HepG2 (cell line): ENCODE measurements at regions not wholly inside any gene's neighbourhood (a gene's known extent, or its start where the extent isn't known, plus 50 kb on each side); places are given as distances from the start of the nearest gene placed in this dataset.

Experiments used
- ATAC-seq: fragments of 200-7000 bp; cut with Tn5 transposase; 3 replicates; pipeline ENCODE4 v1.9.1; 2020; ENCODE audit warnings: mild to moderate bottlenecking, moderate library complexity
- BruUV-seq: library from RNA; stranded (reverse); fragments of 400-500 nt; replicated peaks from 2 replicates; lab custom pipeline; 2021; lab: Mats Ljungman, UMichigan
- CTCF ChIA-PET: fragments of 300-600 bp; formaldehyde crosslinking; extraction: SDS; loops from one replicate; lab custom pipeline; 2021; ENCODE audit warnings: low total read pairs, inconsistent platforms, low intra/inter-chr PET ratio; lab: Yijun Ruan, JAX
- POLR2A ChIA-PET: fragments of 350-600 bp; sonication (Branson Sonifier 250); formaldehyde crosslinking; loops from one replicate; lab custom pipeline; 2020; ENCODE audit warnings: antibody characterized with exemption, inconsistent platforms; lab: Yijun Ruan, JAX
- DNase-seq: peaks from one replicate; pipeline ENCODE4 v3.0.0-alpha.2; 2015; ENCODE audit warnings: low spot score
- FAIRE-seq: peaks from 3 replicates; lab custom pipeline; 2011; peaks lifted over from hg19 to GRCh38; lab: Jason Lieb, UNC
- H2AFZ ChIP-seq: one replicate; pipeline ENCODE4 v1.6.1; 2011; ENCODE audit warnings: low read length, inconsistent platforms
- H3K27ac ChIP-seq: fragments of 300-600 bp; 3 replicates; pipeline ENCODE4 v1.8.0; 2011; ENCODE audit warnings: mixed run types, mild to moderate bottlenecking, mixed read lengths, low read length, inconsistent platforms; ENCODE audit not compliant: insufficient read depth; ENCODE audit errors: extremely low read length
- H3K27me3 ChIP-seq, 2 experiments: fragments of 200-600 bp in 1 of 2; 2 replicates in 1 of 2; 3 replicates in 1 of 2; pipeline versions ENCODE4 v1.6.0 to v1.8.0; 2011; ENCODE audit warnings: low read length in 2 of 2, mild to moderate bottlenecking in 2 of 2, moderate library complexity in 2 of 2, inconsistent platforms in 1 of 2; ENCODE audit not compliant: insufficient read depth in 2 of 2, control insufficient read depth in 1 of 2
- H3K36me3 ChIP-seq, 2 experiments: fragments of 200-600 bp in 1 of 2; replicated peaks in 1 of 2; 2 replicates in 1 of 2; 3 replicates in 1 of 2; pipeline versions ENCODE4 v1.5.1 to v1.8.0; 2011; ENCODE audit warnings: low read length in 2 of 2, inconsistent platforms in 1 of 2; ENCODE audit not compliant: insufficient read depth in 2 of 2, control insufficient read depth in 1 of 2
- H3K4me1 ChIP-seq: 2 replicates; pipeline ENCODE4 v1.5.1; 2012; ENCODE audit warnings: low read length, inconsistent platforms; ENCODE audit not compliant: insufficient read depth
- H3K4me2 ChIP-seq: 2 replicates; pipeline ENCODE4 v1.6.0; 2011; ENCODE audit warnings: low read depth, low read length, inconsistent platforms
- H3K4me3 ChIP-seq, 3 experiments: fragments of 200-600 bp in 1 of 3; sonication (generic), shearing (Covaris generic) in 1 of 3; replicated peaks in 1 of 3; 2 replicates each; pipeline ENCODE4 v1.5.1; 2011 to 2016; ENCODE audit warnings: low read length in 3 of 3, inconsistent platforms in 2 of 3, low read depth in 2 of 3, mild to moderate bottlenecking in 2 of 3, control low read depth in 1 of 3, mixed read lengths in 1 of 3; ENCODE audit not compliant: insufficient read depth in 1 of 3
- H3K79me2 ChIP-seq: one replicate; pipeline ENCODE4 v1.6.1; 2011; ENCODE audit warnings: low read length, inconsistent platforms; ENCODE audit not compliant: insufficient read depth
- H3K9ac ChIP-seq: 2 replicates; pipeline ENCODE4 v1.6.0; 2011; ENCODE audit warnings: mild to moderate bottlenecking, low read depth, low read length, inconsistent platforms; ENCODE audit not compliant: insufficient read depth
- H3K9me3 ChIP-seq: 2 replicates; pipeline ENCODE4 v1.5.1; 2012; ENCODE audit warnings: mild to moderate bottlenecking, low read length
- H4K20me1 ChIP-seq: 2 replicates; pipeline ENCODE4 v1.6.0; 2011; ENCODE audit warnings: inconsistent platforms, mild to moderate bottlenecking, low read length, moderate library complexity; ENCODE audit not compliant: insufficient read depth
- CEBPB ChIP-seq: IDR thresholded peaks from 2 replicates; pipeline ENCODE4 v1.6.1; 2011; ENCODE audit warnings: low read depth, low read length, improper control_type of control experiment, borderline replicate concordance
- ETV6 ChIP-seq: sonication (generic); formaldehyde crosslinking; conservative IDR thresholded peaks from 2 replicates; pipeline ENCODE4 v1.4.0; 2020; ENCODE audit warnings: missing genetic modification reagents
- SMAD9 ChIP-seq: sonication (generic); formaldehyde crosslinking; IDR thresholded peaks from 2 replicates; pipeline ENCODE4 v1.5.1; 2020; ENCODE audit warnings: mild to moderate bottlenecking, missing genetic modification reagents
- ZNF253 ChIP-seq: sonication (generic); formaldehyde crosslinking; IDR thresholded peaks from 2 replicates; pipeline ENCODE4 v1.8.0; 2022; ENCODE audit warnings: mild to moderate bottlenecking, missing genetic modification reagents, borderline replicate concordance
- ZNF530 ChIP-seq: sonication (generic); formaldehyde crosslinking; IDR thresholded peaks from 2 replicates; pipeline ENCODE4 v1.5.0; 2020; ENCODE audit warnings: low read depth, mild to moderate bottlenecking, missing genetic modification reagents
- ZNF563 ChIP-seq: sonication (generic); formaldehyde crosslinking; IDR thresholded peaks from 2 replicates; pipeline ENCODE4 v1.8.0; 2022; ENCODE audit warnings: mild to moderate bottlenecking, moderate library complexity, missing genetic modification reagents
- ZNF607 ChIP-seq: sonication (generic); formaldehyde crosslinking; IDR thresholded peaks from 2 replicates; pipeline ENCODE4 v1.5.1; 2020; ENCODE audit warnings: missing genetic modification reagents, mild to moderate bottlenecking, borderline replicate concordance
- ZNF768 ChIP-seq: sonication (generic); formaldehyde crosslinking; IDR thresholded peaks from 2 replicates; pipeline ENCODE4 v1.4.0; 2020; ENCODE audit warnings: missing genetic modification reagents
- ZSCAN29 ChIP-seq: sonication (generic); formaldehyde crosslinking; conservative IDR thresholded peaks from 2 replicates; pipeline ENCODE4 v1.4.0; 2020; ENCODE audit warnings: mild to moderate bottlenecking, missing genetic modification reagents
- WGBS: methylation state at CpG from one replicate; pipeline ENCODE4 v1.1.6; 2017; ENCODE audit warnings: low lambda C conversion rate; 5-methylcytosine and 5-hydroxymethylcytosine counted together
- in situ Hi-C: cut with HindIII; loops from 2 replicates; pipeline ENCODE4 v1.10.0; 2017; ENCODE audit warnings: low pct_unique_long_range_greater_than_20kb; ENCODE audit not compliant: extremely low pct_ligation_motif_present
- intact Hi-C: fragments of 100-400 bp; cut with micrococcal nuclease; formaldehyde crosslinking; loops from one replicate; pipeline ENCODE4 v1.10.0; 2022; ENCODE audit not compliant: unreplicated experiment
- TF ChIP-seq, protein P1 (sequence below): sonication (generic); formaldehyde crosslinking; IDR thresholded peaks from 2 replicates; pipeline ENCODE4 v1.4.0; 2020; ENCODE audit warnings: missing genetic modification reagents
- TF ChIP-seq, protein P2 (sequence below): sonication (generic); formaldehyde crosslinking; IDR thresholded peaks from 2 replicates; pipeline ENCODE4 v1.4.0; 2020; ENCODE audit warnings: missing genetic modification reagents
- TF ChIP-seq, protein P3 (sequence below): sonication (generic); formaldehyde crosslinking; IDR thresholded peaks from 2 replicates; pipeline ENCODE4 v1.8.0; 2022; ENCODE audit warnings: missing genetic modification reagents, low read depth, mild to moderate bottlenecking, borderline replicate concordance
- TF ChIP-seq, protein P4 (sequence below): sonication (generic); formaldehyde crosslinking; IDR thresholded peaks from 2 replicates; pipeline ENCODE4 v1.5.0; 2020; ENCODE audit warnings: missing genetic modification reagents
- TF ChIP-seq, protein P5 (sequence below): sonication (generic); IDR thresholded peaks from 2 replicates; pipeline ENCODE4 v1.6.1; 2016; ENCODE audit warnings: low read depth, borderline replicate concordance
- TF ChIP-seq, protein P6 (sequence below): sonication (generic); formaldehyde crosslinking; IDR thresholded peaks from 2 replicates; pipeline ENCODE4 v1.5.1; 2020; ENCODE audit warnings: mild to moderate bottlenecking, missing genetic modification reagents

DNA sequence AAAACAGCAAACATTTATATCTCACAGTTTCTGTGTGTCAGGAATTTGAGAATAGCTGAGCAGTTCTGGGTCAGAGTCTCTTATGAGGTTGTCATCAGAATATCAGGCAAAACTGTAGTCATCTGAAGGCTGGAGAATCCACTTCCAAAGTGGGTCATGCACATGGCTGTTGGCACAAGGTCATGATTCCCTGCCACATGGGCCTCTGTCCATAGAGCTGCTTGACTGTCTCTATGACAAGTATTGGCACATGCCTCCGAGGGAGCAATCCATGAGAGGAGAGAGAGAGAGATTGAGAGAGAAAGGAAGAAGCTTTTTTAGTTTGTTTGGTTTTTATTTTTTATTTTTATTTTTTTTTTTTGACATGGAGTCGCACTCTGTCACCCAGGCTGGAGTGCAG, 101.8 kb upstream of the DDX18 start:
- BruUV-seq, result no TSS peak
- no peak for TF ChIP-seq ZNF607 (CRISPR knock-in tag)
- TF ChIP-seq, protein P1, sequence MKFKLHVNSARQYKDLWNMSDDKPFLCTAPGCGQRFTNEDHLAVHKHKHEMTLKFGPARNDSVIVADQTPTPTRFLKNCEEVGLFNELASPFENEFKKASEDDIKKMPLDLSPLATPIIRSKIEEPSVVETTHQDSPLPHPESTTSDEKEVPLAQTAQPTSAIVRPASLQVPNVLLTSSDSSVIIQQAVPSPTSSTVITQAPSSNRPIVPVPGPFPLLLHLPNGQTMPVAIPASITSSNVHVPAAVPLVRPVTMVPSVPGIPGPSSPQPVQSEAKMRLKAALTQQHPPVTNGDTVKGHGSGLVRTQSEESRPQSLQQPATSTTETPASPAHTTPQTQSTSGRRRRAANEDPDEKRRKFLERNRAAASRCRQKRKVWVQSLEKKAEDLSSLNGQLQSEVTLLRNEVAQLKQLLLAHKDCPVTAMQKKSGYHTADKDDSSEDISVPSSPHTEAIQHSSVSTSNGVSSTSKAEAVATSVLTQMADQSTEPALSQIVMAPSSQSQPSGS (CRISPR knock-in tag), result no peak
- TF ChIP-seq, protein P2, sequence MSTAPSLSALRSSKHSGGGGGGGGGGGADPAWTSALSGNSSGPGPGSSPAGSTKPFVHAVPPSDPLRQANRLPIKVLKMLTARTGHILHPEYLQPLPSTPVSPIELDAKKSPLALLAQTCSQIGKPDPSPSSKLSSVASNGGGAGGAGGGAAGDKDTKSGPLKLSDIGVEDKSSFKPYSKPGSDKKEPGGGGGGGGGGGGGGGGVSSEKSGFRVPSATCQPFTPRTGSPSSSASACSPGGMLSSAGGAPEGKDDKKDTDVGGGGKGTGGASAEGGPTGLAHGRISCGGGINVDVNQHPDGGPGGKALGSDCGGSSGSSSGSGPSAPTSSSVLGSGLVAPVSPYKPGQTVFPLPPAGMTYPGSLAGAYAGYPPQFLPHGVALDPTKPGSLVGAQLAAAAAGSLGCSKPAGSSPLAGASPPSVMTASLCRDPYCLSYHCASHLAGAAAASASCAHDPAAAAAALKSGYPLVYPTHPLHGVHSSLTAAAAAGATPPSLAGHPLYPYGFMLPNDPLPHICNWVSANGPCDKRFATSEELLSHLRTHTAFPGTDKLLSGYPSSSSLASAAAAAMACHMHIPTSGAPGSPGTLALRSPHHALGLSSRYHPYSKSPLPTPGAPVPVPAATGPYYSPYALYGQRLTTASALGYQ (CRISPR knock-in tag), result no peak
- TF ChIP-seq, protein P3, sequence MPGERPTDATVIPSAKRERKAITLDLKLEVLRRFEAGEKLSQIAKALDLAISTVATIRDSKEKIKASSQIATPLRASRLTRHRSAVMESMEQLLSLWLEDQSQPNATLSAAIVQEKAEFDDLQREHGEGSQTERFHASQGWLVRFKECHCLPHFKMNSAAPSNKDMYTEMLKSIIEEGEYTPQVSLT (CRISPR knock-in tag), result no peak
- TF ChIP-seq ZNF530, result no peak
- TF ChIP-seq ZNF768 (CRISPR knock-in tag), result no peak
- no peak for TF ChIP-seq CEBPB
- TF ChIP-seq ZNF253 (CRISPR knock-in tag), result no peak
- TF ChIP-seq ETV6 (CRISPR knock-in tag), result no peak
- TF ChIP-seq, protein P4, sequence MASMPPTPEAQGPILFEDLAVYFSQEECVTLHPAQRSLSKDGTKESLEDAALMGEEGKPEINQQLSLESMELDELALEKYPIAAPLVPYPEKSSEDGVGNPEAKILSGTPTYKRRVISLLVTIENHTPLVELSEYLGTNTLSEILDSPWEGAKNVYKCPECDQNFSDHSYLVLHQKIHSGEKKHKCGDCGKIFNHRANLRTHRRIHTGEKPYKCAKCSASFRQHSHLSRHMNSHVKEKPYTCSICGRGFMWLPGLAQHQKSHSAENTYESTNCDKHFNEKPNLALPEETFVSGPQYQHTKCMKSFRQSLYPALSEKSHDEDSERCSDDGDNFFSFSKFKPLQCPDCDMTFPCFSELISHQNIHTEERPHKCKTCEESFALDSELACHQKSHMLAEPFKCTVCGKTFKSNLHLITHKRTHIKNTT, result no peak
- no peak for TF ChIP-seq ZSCAN29
- TF ChIP-seq SMAD9 (CRISPR knock-in tag), result no peak
- TF ChIP-seq ZNF563 (CRISPR knock-in tag), result no peak
- TF ChIP-seq, protein P5, sequence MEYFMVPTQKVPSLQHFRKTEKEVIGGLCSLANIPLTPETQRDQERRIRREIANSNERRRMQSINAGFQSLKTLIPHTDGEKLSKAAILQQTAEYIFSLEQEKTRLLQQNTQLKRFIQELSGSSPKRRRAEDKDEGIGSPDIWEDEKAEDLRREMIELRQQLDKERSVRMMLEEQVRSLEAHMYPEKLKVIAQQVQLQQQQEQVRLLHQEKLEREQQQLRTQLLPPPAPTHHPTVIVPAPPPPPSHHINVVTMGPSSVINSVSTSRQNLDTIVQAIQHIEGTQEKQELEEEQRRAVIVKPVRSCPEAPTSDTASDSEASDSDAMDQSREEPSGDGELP, result no peak
- TF ChIP-seq, protein P6, sequence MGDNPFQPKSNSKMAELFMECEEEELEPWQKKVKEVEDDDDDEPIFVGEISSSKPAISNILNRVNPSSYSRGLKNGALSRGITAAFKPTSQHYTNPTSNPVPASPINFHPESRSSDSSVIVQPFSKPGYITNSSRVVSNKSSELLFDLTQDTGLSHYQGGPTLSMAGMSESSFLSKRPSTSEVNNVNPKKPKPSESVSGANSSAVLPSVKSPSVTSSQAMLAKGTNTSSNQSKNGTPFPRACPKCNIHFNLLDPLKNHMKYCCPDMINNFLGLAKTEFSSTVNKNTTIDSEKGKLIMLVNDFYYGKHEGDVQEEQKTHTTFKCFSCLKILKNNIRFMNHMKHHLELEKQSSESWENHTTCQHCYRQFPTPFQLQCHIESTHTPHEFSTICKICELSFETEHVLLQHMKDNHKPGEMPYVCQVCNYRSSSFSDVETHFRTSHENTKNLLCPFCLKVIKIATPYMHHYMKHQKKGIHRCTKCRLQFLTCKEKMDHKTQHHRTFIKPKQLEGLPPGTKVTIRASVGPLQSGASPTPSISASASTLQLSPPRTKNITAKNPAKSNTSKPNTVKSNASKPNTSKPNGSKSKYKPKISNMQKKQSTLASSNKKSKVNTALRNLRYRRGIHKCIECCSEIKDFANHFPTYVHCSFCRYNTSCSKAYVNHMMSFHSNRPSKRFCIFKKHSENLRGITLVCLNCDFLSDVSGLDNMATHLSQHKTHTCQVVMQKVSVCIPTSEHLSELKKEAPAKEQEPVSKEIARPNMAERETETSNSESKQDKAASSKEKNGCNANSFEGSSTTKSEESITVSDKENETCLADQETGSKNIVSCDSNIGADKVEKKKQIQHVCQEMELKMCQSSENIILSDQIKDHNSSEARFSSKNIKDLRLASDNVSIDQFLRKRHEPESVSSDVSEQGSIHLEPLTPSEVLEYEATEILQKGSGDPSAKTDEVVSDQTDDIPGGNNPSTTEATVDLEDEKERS (CRISPR knock-in tag), result no peak

More for the DNA sequence above, 101.8 kb upstream of the DDX18 start:
- H3K27ac ChIP-seq, result no peak overlapping the region
- no peak overlapping the region for H3K9ac ChIP-seq
- no peak for ATAC-seq
- no peaks in the 10 kb centered on the region; a peak in 1 of 5 replicates for H3K27me3 ChIP-seq
- 7% methylated on average over 2 of the region's 2 CpGs for WGBS
- no peak overlapping the region for H3K4me2 ChIP-seq
- intact Hi-C loops, result no loop called here
- H3K36me3 ChIP-seq, result no peaks in the 10 kb centered on the region
- POLR2A ChIA-PET, result no interaction called here
- H3K79me2 ChIP-seq, result no peaks in the 10 kb centered on the region
- CTCF ChIA-PET, result no interaction called here
- H2AFZ ChIP-seq, result no peak overlapping the region
- H3K9me3 ChIP-seq, result no peaks in the 10 kb centered on the region
- no peaks in the 10 kb centered on the region for H3K4me1 ChIP-seq
- no peak for FAIRE-seq
- in situ Hi-C loops, result no loop called here
- no peak overlapping the region for H3K4me3 ChIP-seq
- no peak for DNase-seq
- no peaks in the 10 kb centered on the region for H4K20me1 ChIP-seq
